ENCODE measurements at regions not wholly inside any gene's neighbourhood (a gene's known extent, or its start where the extent isn't known, plus 50 kb on each side); places are given as distances from the start of the nearest gene placed in this dataset.
A peak's percentile ranks its signal among the peaks of the same experiment; 100 is the strongest.

DNA sequence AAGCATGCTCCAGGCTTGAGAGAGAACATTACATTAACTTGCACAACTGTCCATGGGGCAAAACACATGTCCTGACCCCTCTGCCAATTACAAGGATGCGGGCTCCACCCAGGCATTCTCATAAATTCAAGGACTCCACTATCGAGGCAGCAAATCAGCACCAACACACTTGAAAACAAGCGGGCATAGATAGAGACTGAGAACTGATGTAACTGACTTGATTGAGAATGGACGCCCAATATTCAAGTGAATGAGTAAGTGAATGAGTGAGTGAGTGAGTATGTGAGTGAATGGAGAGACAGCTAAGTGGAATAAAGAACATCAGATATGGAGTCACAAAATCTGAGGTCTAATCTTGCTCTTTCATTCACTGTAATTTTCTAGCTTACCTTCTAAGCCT lies 75.0 kb upstream of the VSTM2B start:
- Histone ChIP-seq H3K27ac (ENCODE audit: low read depth, low read length) (no peak overlapping the region), H3K4me3 (ENCODE audit: low read depth, low read length) (no peak overlapping the region), H3K9me3 (ENCODE audit: control insufficient read depth, insufficient read depth, low read length) (peaks cover 41% of the 10 kb centered on the region), H3K27me3 (ENCODE audit: control insufficient read depth, insufficient read depth, low read length) (no peaks in the 10 kb centered on the region)
- ChIA-PET POLR2A (no interaction called here), CTCF (no interaction called here)
- TF ChIP-seq, protein P1, sequence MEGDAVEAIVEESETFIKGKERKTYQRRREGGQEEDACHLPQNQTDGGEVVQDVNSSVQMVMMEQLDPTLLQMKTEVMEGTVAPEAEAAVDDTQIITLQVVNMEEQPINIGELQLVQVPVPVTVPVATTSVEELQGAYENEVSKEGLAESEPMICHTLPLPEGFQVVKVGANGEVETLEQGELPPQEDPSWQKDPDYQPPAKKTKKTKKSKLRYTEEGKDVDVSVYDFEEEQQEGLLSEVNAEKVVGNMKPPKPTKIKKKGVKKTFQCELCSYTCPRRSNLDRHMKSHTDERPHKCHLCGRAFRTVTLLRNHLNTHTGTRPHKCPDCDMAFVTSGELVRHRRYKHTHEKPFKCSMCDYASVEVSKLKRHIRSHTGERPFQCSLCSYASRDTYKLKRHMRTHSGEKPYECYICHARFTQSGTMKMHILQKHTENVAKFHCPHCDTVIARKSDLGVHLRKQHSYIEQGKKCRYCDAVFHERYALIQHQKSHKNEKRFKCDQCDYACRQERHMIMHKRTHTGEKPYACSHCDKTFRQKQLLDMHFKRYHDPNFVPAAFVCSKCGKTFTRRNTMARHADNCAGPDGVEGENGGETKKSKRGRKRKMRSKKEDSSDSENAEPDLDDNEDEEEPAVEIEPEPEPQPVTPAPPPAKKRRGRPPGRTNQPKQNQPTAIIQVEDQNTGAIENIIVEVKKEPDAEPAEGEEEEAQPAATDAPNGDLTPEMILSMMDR (IDR thresholded peaks at IDR 0.05; ENCODE audit: low read depth, low read length) = no peak
- no peak for DNase-seq (ENCODE audit: low read depth, low spot score)

DNA sequence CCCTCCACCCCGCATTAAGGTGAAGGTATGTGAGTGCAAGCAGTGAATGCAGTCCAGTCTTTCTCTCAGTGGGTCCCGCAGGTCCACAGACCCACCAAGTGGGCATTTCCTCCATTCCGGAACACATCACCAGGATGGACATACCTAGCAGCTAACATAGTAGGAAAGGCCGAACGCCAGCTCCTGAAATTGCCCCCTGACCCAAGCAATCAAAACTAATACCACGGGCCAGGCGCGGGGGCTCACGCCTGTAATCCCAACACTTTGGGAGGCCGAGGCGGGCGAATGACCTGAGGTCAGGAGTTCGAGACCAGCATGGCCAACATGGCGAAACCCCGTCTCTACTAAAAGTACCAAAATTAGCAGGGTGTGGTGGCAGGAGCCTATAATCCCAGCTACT lies 71.7 kb upstream of the VSTM2B start:
- Histone ChIP-seq H3K9me3 (ENCODE audit: control insufficient read depth, insufficient read depth, low read length) (peaks cover 16% of the 10 kb centered on the region), H3K4me3 (ENCODE audit: low read depth, low read length) (no peak overlapping the region), H3K27me3 (ENCODE audit: control insufficient read depth, insufficient read depth, low read length) (no peaks in the 10 kb centered on the region), H3K27ac (ENCODE audit: low read depth, low read length) (no peak overlapping the region)
- ChIA-PET POLR2A (interaction anchor here (0.6 kb wide), 1 partner anchor 858 kb away, joined by 10 read pairs; no protein-coding TSS in a partner anchor), CTCF (no interaction called here)
- DNase-seq (ENCODE audit: low read depth, low spot score) = no peak
- TF ChIP-seq, protein P1 (IDR thresholded peaks at IDR 0.05; ENCODE audit: low read depth, low read length) = no peak

DNA sequence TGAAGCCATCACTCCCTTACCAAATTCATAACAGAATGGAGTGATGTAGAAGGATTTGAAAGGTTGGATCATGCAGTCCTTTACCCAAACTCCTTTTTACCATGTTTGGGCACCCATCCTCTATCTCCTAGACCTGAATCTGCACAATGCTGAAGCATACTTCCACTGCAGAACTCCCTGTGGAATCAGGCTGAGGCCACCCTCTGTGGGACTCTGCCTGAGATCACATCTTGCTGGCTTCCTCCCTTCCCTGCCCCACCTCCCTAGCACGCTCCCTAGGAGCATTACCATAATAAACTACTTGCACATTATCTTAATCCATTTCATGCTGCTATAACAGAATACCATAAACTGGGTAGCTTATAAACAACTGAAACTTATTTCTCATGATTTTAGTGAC lies 68.4 kb upstream of the VSTM2B start:
- DNase-seq (ENCODE audit: low read depth, low spot score) = no peak
- TF ChIP-seq, protein P1 (IDR thresholded peaks at IDR 0.05; ENCODE audit: low read depth, low read length) = no peak
- POLR2A ChIA-PET = no interaction called here
- Histone ChIP-seq H3K27ac (ENCODE audit: low read depth, low read length) (no peak overlapping the region), H3K27me3 (ENCODE audit: control insufficient read depth, insufficient read depth, low read length) (no peaks in the 10 kb centered on the region), H3K4me3 (ENCODE audit: low read depth, low read length) (no peak overlapping the region), H3K9me3 (ENCODE audit: control insufficient read depth, insufficient read depth, low read length) (no peaks in the 10 kb centered on the region; the same call in none of the 2 replicates)
- CTCF ChIA-PET = no interaction called here

DNA sequence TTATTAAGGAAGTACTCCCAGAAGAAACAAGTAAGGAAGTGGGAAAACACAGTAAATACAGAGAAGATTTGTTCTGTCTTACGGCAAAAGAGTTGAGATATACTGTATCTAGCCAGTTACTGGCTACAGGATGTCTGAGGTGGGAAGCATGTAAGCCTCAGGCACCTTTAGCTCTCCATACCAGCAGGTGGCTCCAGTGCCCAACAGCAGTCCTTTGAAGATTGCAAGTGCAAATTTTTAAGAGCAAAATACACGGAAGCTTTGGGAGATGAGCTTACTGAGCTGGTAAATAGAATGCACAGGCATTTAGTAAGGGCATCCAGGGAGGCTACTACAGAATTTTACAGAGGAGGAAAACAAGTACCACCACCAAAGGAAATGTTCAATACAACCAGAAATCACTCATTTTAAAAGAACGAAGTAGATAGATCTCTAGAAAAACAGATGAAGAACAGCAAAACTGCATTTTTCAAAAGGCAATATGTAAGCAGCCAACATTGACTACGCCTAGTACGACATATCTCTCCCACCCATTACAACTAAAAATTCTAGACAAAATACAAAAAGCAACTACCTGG lies 57.9 kb upstream of the VSTM2B start:
- H3K9me3 ChIP-seq (ENCODE audit: control insufficient read depth, insufficient read depth, low read length) = no peaks in the 10 kb centered on the region
- ChIA-PET CTCF (no interaction called here), POLR2A (no interaction called here)
- TF ChIP-seq, protein P1 (IDR thresholded peaks at IDR 0.05; ENCODE audit: low read depth, low read length) = peak; percentile 30
- no peak overlapping the region for H3K27ac ChIP-seq (ENCODE audit: low read depth, low read length)
- no peak for DNase-seq (ENCODE audit: low read depth, low spot score)
- H3K4me3 ChIP-seq (ENCODE audit: low read depth, low read length) = no peak overlapping the region
- no peaks in the 10 kb centered on the region for H3K27me3 ChIP-seq (ENCODE audit: control insufficient read depth, insufficient read depth, low read length)

DNA sequence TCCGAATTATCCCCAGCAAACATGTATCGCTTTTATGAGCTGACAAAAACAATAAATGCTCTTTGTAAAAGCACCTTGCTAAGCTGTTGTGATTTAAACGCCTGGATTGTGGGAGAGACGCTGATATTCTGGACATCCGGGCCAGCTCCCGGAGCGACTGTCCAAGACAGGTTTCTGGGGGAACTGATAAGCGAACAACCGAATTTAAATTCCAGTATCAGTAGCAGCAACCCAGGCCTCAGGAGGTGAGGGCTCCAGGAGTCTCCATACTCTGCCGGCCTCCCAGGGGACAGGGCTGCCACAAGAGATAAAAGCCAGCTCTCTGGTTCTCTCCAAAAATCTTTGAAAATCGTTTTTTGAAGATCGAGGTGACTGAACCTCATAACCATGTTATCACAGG lies 50.3 kb upstream of the VSTM2B start:
- DNase-seq (ENCODE audit: low read depth, low spot score) = no peak
- TF ChIP-seq, protein P1 (IDR thresholded peaks at IDR 0.05; ENCODE audit: low read depth, low read length) = no peak
- Histone ChIP-seq H3K4me3 (ENCODE audit: low read depth, low read length) (no peak overlapping the region), H3K27me3 (ENCODE audit: control insufficient read depth, insufficient read depth, low read length) (no peaks in the 10 kb centered on the region), H3K27ac (ENCODE audit: low read depth, low read length) (no peak overlapping the region), H3K9me3 (ENCODE audit: control insufficient read depth, insufficient read depth, low read length) (peaks cover 31% of the 10 kb centered on the region)
- CTCF ChIA-PET = interaction anchor here (0.6 kb wide), 1 partner anchor 41 kb away, joined by 5 read pairs; no protein-coding TSS in a partner anchor
- POLR2A ChIA-PET = no interaction called here
